ENCODE measurements at regions not wholly inside any gene's neighbourhood (a gene's known extent, or its start where the extent isn't known, plus 50 kb on each side); places are given as distances from the start of the nearest gene placed in this dataset.

GRCh38 chr12:65769880-65770279 lies 54.4 kb upstream of the HMGA2 start:
- Histone ChIP-seq H3K27me3 (ENCODE audit: control insufficient read depth, insufficient read depth, low read length) (no peaks in the 10 kb centered on the region), H3K36me3 (ENCODE audit: control insufficient read depth, insufficient read depth, low read length) (no peaks in the 10 kb centered on the region), H3K4me3 (ENCODE audit: low read length) (no peak overlapping the region), H3K4me1 (ENCODE audit: control insufficient read depth, insufficient read depth, low read length) (no peaks in the 10 kb centered on the region), H3K27ac (ENCODE audit: low read depth, low read length) (no peak overlapping the region), H3K9ac (ENCODE audit: low read length) (no peak overlapping the region)

All from rectal smooth muscle tissue (tissue), 1 donor.